ENCODE measurements at regions not wholly inside any gene's neighbourhood (a gene's known extent, or its start where the extent isn't known, plus 50 kb on each side); places are given as distances from the start of the nearest gene placed in this dataset.

DNA sequence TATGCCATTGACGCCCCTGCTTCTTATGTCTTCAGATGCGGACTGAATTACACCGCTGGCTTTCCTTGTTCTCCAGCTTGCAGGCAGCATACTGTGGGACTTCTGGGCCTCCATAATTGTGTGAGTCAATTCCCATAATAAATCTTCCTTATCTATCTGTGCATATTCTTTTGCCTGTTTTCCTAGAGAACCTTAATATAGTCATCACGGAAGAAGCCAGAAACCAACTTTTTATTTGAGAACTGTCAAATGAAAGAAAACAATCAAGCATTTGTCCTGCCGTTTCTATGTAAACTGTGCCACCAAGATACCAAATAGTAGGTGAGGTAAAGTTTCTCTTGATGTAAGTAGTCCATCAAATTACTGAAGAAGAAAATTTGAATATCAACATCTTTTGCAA lies 51.8 kb upstream of the B3GALNT1 start:
- TF ChIP-seq, protein P1, sequence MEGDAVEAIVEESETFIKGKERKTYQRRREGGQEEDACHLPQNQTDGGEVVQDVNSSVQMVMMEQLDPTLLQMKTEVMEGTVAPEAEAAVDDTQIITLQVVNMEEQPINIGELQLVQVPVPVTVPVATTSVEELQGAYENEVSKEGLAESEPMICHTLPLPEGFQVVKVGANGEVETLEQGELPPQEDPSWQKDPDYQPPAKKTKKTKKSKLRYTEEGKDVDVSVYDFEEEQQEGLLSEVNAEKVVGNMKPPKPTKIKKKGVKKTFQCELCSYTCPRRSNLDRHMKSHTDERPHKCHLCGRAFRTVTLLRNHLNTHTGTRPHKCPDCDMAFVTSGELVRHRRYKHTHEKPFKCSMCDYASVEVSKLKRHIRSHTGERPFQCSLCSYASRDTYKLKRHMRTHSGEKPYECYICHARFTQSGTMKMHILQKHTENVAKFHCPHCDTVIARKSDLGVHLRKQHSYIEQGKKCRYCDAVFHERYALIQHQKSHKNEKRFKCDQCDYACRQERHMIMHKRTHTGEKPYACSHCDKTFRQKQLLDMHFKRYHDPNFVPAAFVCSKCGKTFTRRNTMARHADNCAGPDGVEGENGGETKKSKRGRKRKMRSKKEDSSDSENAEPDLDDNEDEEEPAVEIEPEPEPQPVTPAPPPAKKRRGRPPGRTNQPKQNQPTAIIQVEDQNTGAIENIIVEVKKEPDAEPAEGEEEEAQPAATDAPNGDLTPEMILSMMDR (conservative IDR thresholded peaks at IDR 0.05; ENCODE audit: low read depth): no peak
- H3K27ac ChIP-seq: no peak overlapping the region
- POLR2A ChIA-PET (ENCODE audit: low non-redundant PET): no interaction called here
- no peak for DNase-seq (ENCODE audit: low spot score)
- CTCF ChIA-PET: no interaction called here

DNA sequence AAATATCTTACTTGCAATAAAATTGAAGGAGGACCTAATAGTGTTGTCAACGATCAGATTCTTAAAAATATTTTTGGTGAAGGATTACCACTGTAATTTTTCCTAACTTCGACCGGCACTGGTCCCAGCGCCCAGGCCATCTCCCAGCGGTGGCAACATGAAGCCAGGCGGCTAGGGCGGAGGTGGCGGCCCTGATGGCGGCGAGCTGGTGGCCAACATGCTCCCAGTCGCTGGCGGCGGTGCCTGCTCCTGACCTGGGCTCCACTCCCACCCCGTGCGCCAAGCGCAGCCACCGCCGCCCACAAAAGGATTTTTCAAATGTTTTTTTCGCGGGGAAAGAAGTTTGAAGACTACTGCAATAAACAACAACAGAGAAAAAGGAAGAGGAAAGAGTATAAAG lies 56.5 kb upstream of the B3GALNT1 start:
- DNase-seq (ENCODE audit: low spot score): no peak
- ChIA-PET POLR2A (ENCODE audit: low non-redundant PET) (no interaction called here), CTCF (no interaction called here)
- TF ChIP-seq, protein P1 (conservative IDR thresholded peaks at IDR 0.05; ENCODE audit: low read depth): no peak
- no peak overlapping the region for H3K27ac ChIP-seq

DNA sequence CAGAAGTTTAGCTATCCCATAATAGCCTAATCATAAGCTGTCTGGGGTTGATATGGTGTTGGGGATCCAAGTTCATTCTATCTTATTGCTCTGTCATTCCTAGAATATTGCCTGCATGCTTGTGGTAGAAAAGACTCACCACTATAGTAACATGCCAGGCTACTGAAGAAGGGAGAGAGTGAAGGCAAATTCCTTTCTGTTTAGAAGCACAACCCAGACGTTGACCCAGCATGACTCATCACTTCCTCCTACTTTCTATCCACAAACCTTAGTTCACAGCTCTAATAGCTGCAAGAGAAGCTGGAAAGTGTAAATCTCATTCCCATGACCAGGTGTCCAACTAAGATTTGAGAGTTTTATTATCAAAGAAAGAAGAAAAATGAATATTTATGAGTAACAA lies 57.8 kb upstream of the NMD3 start:
- peak; percentile 56 for DNase-seq (ENCODE audit: low spot score)
- POLR2A ChIA-PET (ENCODE audit: low non-redundant PET): no interaction called here
- TF ChIP-seq, protein P1 (conservative IDR thresholded peaks at IDR 0.05; ENCODE audit: low read depth): no peak
- H3K27ac ChIP-seq: no peak overlapping the region
- CTCF ChIA-PET: interaction anchor here (0.6 kb wide), 1 partner anchor 11 kb away, joined by 3 read pairs; no protein-coding TSS in a partner anchor

DNA sequence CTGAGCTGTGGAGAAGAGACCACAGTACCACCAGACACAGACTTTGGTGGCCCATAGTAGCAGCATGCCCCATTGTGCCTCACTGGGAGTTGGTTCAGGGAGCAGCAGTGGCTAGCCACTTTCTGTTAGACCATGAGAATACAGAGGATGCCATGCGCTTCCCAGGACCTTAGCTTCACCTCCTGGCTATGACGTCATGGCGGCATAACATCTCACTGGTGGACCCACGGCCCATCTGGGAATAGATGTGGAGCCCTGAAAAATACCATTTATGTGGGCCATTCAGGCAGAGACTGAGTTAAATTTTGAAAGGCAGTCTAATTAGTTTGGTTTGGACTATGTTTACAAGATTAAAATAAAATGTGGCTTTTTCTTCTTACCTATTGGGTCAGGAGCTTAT lies 55.1 kb upstream of the NMD3 start:
- no peak for DNase-seq (ENCODE audit: low spot score)
- ChIA-PET POLR2A (ENCODE audit: low non-redundant PET) (no interaction called here), CTCF (no interaction called here)
- no peak overlapping the region for H3K27ac ChIP-seq
- TF ChIP-seq, protein P1 (conservative IDR thresholded peaks at IDR 0.05; ENCODE audit: low read depth): no peak

DNA sequence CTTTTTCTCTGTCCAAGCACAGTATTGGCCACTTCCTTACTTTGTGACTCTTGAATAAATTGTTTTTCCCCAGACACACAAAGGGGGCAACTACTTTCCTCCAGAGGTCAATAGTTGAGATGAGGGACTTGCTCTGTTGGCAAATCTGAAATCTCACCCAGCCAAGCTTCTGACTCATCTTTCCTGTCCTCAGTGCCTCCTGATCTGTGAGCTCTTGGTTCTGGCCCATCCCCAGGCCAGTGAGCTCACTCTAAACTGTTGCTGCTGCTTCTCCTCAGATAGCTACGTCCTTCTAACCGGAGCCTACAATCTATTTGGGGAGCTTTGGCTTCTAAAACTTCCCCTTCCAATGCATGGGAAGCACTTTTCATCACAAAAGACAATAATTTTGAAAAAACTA lies 50.0 kb upstream of the NMD3 start:
- H3K27ac ChIP-seq: no peak overlapping the region
- TF ChIP-seq, protein P1 (conservative IDR thresholded peaks at IDR 0.05; ENCODE audit: low read depth): no peak
- peak; percentile 38 for DNase-seq (ENCODE audit: low spot score)
- POLR2A ChIA-PET (ENCODE audit: low non-redundant PET): no interaction called here
- CTCF ChIA-PET: interaction anchor here (0.7 kb wide), 1 partner anchor 486 kb away, joined by 3 read pairs; no protein-coding TSS in a partner anchor

Data from RWPE1 (cell line).